Upper lobe of left lung (tissue), 6 donors: ENCODE measurements at regions not wholly inside any gene's neighbourhood (a gene's known extent, or its start where the extent isn't known, plus 50 kb on each side); places are given as distances from the start of the nearest gene placed in this dataset.

Source experiments
- ATAC-seq, 2 donors: fragments of 200-7000 bp; cut with Tn5 transposase; one replicate each; pipeline ENCODE4 v1.9.1; 2022; ENCODE audit warnings: mild to moderate bottlenecking in 2 of 2, moderate library complexity in 2 of 2; ENCODE audit not compliant: low FRiP score in 2 of 2
- DNase-seq, 2 donors: peaks; one replicate each; pipeline ENCODE4 v3.0.0-alpha.2; 2019 to 2020
- H3K27ac ChIP-seq, 4 donors: fragments of 200-600 bp; sonication (generic); one replicate each; pipeline ENCODE4 v1.5.1; 2016 to 2019
- H3K27me3 ChIP-seq, 4 donors: fragments of 200-600 bp; sonication (generic); one replicate each; pipeline ENCODE4 v1.5.1; 2017 to 2019
- H3K36me3 ChIP-seq, 4 donors: fragments of 200-600 bp; sonication (generic); one replicate each; pipeline ENCODE4 v1.5.1; 2016 to 2019
- H3K4me1 ChIP-seq, 4 donors: fragments of 200-600 bp; sonication (generic); one replicate each; pipeline ENCODE4 v1.5.1; 2018 to 2019
- H3K4me3 ChIP-seq, 4 donors: fragments of 200-600 bp; sonication (generic); one replicate each; pipeline ENCODE4 v1.5.1; 2017 to 2019; ENCODE audit warnings: mild to moderate bottlenecking in 2 of 4, moderate library complexity in 1 of 4
- H3K9me3 ChIP-seq, 4 donors: fragments of 200-600 bp; sonication (generic); one replicate each; pipeline ENCODE4 v1.5.1; 2018 to 2019
- EP300 ChIP-seq, 4 donors: sonication (generic); formaldehyde crosslinking; IDR thresholded peaks; one replicate each; pipeline ENCODE4 v1.5.1; 2017; ENCODE audit warnings: antibody characterized with exemption in 4 of 4, control low read depth in 2 of 4
- POLR2A ChIP-seq, 4 donors: fragments of 450-650 bp; IDR thresholded peaks; one replicate each; pipeline ENCODE4 v1.5.1; 2016 to 2017; ENCODE audit warnings: antibody characterized with exemption in 4 of 4, mild to moderate bottlenecking in 2 of 4
- POLR2AphosphoS5 ChIP-seq, 2 donors: sonication (generic); formaldehyde crosslinking; IDR thresholded peaks; one replicate each; pipeline ENCODE4 v1.5.1; 2017; ENCODE audit warnings: antibody characterized with exemption in 2 of 2
- WGBS, 2 donors: methylation state at CpG; one replicate each; pipeline ENCODE4 v1.1.5; 2017 to 2018; 5-methylcytosine and 5-hydroxymethylcytosine counted together
- TF ChIP-seq, protein P1 (sequence below), 6 experiments: fragments of 450-650 bp in 4 of 6; fragments of 200-600 bp in 2 of 6; sonication (generic) in 2 of 6; IDR thresholded peaks; one replicate each; pipeline ENCODE4 v1.5.1; 2016 to 2019; ENCODE audit warnings: antibody characterized with exemption in 6 of 6
- donor health status: DM: no; HTN: no; CAD: no; lungs with moderate emphysema.
- donor health status: DM: no; HTN: yes; CAD: no; lungs with severe emphysema.

DNA sequence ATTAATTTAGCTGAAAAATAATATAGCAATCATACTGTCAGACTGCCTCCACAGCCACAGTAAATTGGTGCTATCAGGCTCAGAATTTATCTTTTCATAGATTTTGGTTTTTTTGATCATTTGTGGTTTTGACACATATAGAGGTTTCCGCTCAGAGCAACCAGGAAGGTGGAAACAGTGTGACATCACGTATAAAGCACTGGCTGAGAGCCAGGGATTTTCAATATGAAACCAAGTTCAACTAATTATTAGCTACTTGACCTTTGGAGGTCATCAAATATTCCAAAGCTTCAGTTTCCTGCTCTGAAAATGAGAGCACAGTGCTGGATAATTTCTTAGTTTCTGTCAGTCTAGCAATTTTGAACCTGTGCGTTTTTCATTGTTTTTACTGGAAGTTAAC, 433.8 kb upstream of the SUCLG2 start:
- DNase-seq (no peak), ATAC-seq (no peak)
- no peak overlapping the region for H3K27ac ChIP-seq
- H3K27me3 ChIP-seq: no peaks in the 10 kb centered on the region
- 47 to 51% methylated on average over 3 of the region's 3 CpGs for WGBS, 2 donors
- no peaks in the 10 kb centered on the region for H3K9me3 ChIP-seq
- no peaks in the 10 kb centered on the region for H3K4me1 ChIP-seq
- H3K36me3 ChIP-seq: no peaks in the 10 kb centered on the region
- TF ChIP-seq POLR2AphosphoS5 (IDR thresholded peaks at IDR 0.05) (no peak), POLR2A (IDR thresholded peaks at IDR 0.05) (no peak), EP300 (IDR thresholded peaks at IDR 0.05) (no peak)
- TF ChIP-seq, protein P1, sequence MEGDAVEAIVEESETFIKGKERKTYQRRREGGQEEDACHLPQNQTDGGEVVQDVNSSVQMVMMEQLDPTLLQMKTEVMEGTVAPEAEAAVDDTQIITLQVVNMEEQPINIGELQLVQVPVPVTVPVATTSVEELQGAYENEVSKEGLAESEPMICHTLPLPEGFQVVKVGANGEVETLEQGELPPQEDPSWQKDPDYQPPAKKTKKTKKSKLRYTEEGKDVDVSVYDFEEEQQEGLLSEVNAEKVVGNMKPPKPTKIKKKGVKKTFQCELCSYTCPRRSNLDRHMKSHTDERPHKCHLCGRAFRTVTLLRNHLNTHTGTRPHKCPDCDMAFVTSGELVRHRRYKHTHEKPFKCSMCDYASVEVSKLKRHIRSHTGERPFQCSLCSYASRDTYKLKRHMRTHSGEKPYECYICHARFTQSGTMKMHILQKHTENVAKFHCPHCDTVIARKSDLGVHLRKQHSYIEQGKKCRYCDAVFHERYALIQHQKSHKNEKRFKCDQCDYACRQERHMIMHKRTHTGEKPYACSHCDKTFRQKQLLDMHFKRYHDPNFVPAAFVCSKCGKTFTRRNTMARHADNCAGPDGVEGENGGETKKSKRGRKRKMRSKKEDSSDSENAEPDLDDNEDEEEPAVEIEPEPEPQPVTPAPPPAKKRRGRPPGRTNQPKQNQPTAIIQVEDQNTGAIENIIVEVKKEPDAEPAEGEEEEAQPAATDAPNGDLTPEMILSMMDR (IDR thresholded peaks at IDR 0.05): no peak
- H3K4me3 ChIP-seq: no peak overlapping the region

DNA sequence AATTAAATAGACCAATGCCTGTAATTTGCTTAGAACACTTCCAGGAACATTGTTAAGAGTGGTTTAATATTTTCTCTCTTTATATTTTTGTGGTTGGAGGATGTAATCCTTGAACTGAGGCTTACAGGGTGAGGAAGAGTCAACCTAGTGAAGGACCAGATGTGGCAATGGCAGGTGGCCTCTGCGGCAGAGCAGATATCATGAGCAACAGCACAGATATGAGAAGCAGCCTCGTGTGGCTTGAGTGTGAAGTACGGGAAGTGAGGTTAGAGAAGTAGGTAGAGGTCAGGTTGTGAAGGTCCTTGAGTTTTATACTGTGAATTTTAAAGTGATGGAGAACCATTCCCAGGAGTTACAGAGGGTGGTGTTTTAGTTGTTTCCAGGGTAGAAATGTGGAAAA, 417.6 kb upstream of the SUCLG2 start:
- peaks cover 0 to 8% (median 8%) of the 10 kb centered on the region in 4 donors for H3K9me3 ChIP-seq
- H3K36me3 ChIP-seq: no peaks in the 10 kb centered on the region
- no peaks in the 10 kb centered on the region for H3K4me1 ChIP-seq
- no peak overlapping the region for H3K27ac ChIP-seq
- no peaks in the 10 kb centered on the region for H3K27me3 ChIP-seq
- TF ChIP-seq, protein P1 (IDR thresholded peaks at IDR 0.05): no peak
- TF ChIP-seq EP300 (IDR thresholded peaks at IDR 0.05): no peak
- no peak for TF ChIP-seq POLR2A (IDR thresholded peaks at IDR 0.05)
- TF ChIP-seq POLR2AphosphoS5 (IDR thresholded peaks at IDR 0.05): no peak
- 72 to 74% methylated on average over 3 of the region's 3 CpGs for WGBS, 2 donors
- H3K4me3 ChIP-seq: no peak overlapping the region
- ATAC-seq (no peak), DNase-seq (no peak)

DNA sequence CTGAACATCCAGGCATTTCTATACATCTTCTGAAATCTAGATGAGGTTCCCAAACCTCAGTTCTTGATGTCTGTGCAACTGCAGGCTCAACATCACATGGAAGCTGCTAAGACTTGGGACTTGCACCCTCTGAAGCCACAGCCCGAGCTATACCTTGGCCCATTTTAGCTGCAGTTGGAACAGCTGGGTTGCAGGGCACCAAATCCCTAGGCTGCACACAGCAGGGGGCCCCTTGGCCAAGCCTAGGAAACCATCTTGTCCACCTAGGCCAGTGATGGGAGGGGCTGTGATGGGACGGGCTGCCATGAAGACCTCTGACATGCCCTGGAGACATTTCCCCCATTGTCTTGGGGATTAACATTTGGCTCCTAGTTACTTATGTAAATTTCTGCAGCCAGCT, 415.8 kb upstream of the SUCLG2 start:
- TF ChIP-seq, protein P1 (IDR thresholded peaks at IDR 0.05): no peak
- TF ChIP-seq EP300 (IDR thresholded peaks at IDR 0.05) (no peak), POLR2AphosphoS5 (IDR thresholded peaks at IDR 0.05) (no peak), POLR2A (IDR thresholded peaks at IDR 0.05) (no peak)
- DNase-seq (no peak), ATAC-seq (no peak)
- H3K4me1 ChIP-seq: no peaks in the 10 kb centered on the region
- no peaks in the 10 kb centered on the region for H3K27me3 ChIP-seq
- H3K4me3 ChIP-seq: no peak overlapping the region
- no peaks in the 10 kb centered on the region for H3K36me3 ChIP-seq
- H3K9me3 ChIP-seq: peaks cover 0 to 8% (median 8%) of the 10 kb centered on the region in 4 donors
- 79 to 90% methylated on average over 2 of the region's 2 CpGs for WGBS, 2 donors
- H3K27ac ChIP-seq: no peak overlapping the region

DNA sequence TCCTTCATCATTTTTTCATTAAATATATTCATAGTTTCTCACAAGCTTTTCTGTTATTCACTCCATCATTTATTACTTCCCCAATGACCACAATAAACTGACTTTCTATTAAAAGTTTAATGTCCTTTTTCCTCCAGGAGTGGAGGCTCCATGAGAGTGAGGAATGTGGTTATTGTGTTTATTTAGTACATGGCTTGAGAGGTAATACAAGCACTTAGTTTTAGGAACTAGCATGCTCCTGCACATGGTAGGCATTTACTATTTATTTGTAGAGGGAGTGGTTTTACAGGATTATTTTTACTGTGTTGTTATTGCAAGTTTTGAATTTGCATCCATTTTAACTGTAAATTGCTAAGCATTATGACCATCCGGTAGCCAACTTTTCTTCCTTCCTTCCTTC, 412.9 kb upstream of the SUCLG2 start:
- Histone ChIP-seq H3K27me3 (no peaks in the 10 kb centered on the region), H3K9me3 (peaks cover 0 to 8% (median 8%) of the 10 kb centered on the region in 4 donors), H3K4me3 (no peak overlapping the region), H3K36me3 (no peaks in the 10 kb centered on the region), H3K27ac (no peak overlapping the region), H3K4me1 (no peaks in the 10 kb centered on the region)
- DNase-seq (no peak), ATAC-seq (peak in 1 of 2 donors; percentile 77)
- no peak for TF ChIP-seq EP300 (IDR thresholded peaks at IDR 0.05)
- 38 to 54% methylated on average over 1 of the region's 1 CpG for WGBS, 2 donors

DNA sequence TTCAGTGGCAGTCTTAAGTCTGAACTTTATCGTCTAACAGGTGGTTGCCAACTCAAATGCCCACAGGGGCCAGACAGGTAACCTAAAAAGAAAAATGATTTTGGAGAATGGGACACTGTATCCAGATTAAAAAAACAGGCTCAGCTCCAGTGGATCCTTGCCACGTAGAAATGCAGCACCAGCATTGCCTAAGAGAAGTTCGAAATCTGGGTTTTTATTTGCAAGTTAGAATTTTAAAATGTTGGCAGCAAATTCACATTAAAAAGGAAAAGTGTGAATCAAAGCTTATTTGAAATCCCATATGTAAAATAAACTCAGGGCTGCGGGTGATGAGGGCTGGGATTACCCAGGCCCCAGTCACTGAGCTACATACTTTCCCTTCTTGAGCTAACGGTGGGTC, 408.5 kb upstream of the SUCLG2 start:
- H3K36me3 ChIP-seq: no peaks in the 10 kb centered on the region
- TF ChIP-seq, protein P1 (IDR thresholded peaks at IDR 0.05): no peak
- TF ChIP-seq POLR2A (IDR thresholded peaks at IDR 0.05) (no peak), EP300 (IDR thresholded peaks at IDR 0.05) (no peak), POLR2AphosphoS5 (IDR thresholded peaks at IDR 0.05) (no peak)
- ATAC-seq (no peak), DNase-seq (no peak)
- H3K4me1 ChIP-seq: no peaks in the 10 kb centered on the region
- 68 to 71% methylated on average over 5 of the region's 5 CpGs for WGBS, 2 donors
- no peak overlapping the region for H3K27ac ChIP-seq
- H3K4me3 ChIP-seq: no peak overlapping the region
- no peaks in the 10 kb centered on the region for H3K27me3 ChIP-seq
- no peaks in the 10 kb centered on the region for H3K9me3 ChIP-seq
